ENCODE measurements at regions not wholly inside any gene's neighbourhood (a gene's known extent, or its start where the extent isn't known, plus 50 kb on each side); places are given as distances from the start of the nearest gene placed in this dataset.

DNA sequence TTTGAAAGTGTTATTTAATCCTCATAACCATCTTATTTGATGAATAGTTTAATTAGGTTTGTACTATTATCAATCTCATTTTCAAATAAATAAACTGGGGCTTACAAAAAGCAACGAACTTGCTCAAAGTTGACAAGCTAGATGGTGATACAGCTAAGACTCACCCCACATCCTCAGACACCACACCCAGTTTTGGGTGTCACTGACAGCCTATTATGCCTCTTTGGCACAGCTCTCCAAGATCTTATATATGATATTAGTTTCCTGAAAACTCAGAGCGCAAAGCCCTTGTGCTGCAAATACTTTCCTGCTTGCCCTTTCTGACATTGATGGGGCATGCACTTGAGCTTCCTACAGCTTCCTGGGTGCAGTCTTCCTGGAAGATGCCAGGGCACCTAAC, 223.4 kb upstream of the GADL1 start:
- TF ChIP-seq POLR2AphosphoS5 (IDR thresholded peaks at IDR 0.05; ENCODE audit: insufficient read depth, low read depth, low read length) = no peak
- TF ChIP-seq, protein P1, sequence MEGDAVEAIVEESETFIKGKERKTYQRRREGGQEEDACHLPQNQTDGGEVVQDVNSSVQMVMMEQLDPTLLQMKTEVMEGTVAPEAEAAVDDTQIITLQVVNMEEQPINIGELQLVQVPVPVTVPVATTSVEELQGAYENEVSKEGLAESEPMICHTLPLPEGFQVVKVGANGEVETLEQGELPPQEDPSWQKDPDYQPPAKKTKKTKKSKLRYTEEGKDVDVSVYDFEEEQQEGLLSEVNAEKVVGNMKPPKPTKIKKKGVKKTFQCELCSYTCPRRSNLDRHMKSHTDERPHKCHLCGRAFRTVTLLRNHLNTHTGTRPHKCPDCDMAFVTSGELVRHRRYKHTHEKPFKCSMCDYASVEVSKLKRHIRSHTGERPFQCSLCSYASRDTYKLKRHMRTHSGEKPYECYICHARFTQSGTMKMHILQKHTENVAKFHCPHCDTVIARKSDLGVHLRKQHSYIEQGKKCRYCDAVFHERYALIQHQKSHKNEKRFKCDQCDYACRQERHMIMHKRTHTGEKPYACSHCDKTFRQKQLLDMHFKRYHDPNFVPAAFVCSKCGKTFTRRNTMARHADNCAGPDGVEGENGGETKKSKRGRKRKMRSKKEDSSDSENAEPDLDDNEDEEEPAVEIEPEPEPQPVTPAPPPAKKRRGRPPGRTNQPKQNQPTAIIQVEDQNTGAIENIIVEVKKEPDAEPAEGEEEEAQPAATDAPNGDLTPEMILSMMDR (IDR thresholded peaks at IDR 0.05; ENCODE audit: extremely low read depth in 1 of 2, insufficient read depth in 1 of 2, low read depth in 1 of 2, low read length in 2 of 2) = no peak
- TF ChIP-seq POLR2A (IDR thresholded peaks at IDR 0.05; ENCODE audit: low read depth, low read length) = no peak
- TF ChIP-seq EZH2 (IDR thresholded peaks at IDR 0.05; ENCODE audit: borderline replicate concordance, low read depth, low read length, severe bottlenecking) = no peak
- TF ChIP-seq, protein P2, sequence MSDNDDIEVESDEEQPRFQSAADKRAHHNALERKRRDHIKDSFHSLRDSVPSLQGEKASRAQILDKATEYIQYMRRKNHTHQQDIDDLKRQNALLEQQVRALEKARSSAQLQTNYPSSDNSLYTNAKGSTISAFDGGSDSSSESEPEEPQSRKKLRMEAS (IDR thresholded peaks at IDR 0.05; ENCODE audit: insufficient read depth, insufficient read length) = no peak

Data from endothelial cell of umbilical vein (primary cell).